Colon (tissue), 2 donors: ENCODE measurements at regions not wholly inside any gene's neighbourhood (a gene's known extent, or its start where the extent isn't known, plus 50 kb on each side); places are given as distances from the start of the nearest gene placed in this dataset.
"Not testable (repeated sequence)": the region's sequence is repeated elsewhere in the genome, so short reads cannot be mapped to it uniquely, and the experiment has no call there.

Source experiments
- FAIRE-seq: peaks from 2 replicates; lab custom pipeline; 2012; peaks lifted over from hg19 to GRCh38; lab: Jason Lieb, UNC
- donor health status: control.
- donor health status: control.

GRCh38 chr1:234862944-234863515 is 253.1 kb upstream of the IRF2BP2 start:
- no peak for FAIRE-seq

GRCh38 chr1:234862360-234862943 is 252.5 kb upstream of the IRF2BP2 start:
- no peak for FAIRE-seq

DNA sequence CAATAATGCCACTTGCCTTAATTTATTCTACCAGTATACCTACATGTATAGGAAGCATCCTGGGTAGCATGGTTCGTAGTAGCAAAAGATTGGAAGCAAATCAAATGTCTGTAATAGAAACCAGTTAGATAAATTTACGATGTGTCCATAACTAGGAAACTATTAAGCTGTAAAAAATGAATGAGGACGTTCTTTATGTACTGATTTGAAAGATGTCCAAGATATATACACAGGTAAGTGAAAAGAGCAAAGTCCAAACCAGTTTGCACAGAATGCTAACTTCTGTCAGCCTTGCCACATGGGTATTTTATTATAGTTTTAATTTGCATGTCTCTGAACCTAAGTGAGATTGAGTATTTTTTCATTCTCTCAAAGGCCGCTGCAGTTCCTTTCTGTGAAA is 251.8 kb upstream of the IRF2BP2 start:
- peak; percentile 43 for FAIRE-seq

DNA sequence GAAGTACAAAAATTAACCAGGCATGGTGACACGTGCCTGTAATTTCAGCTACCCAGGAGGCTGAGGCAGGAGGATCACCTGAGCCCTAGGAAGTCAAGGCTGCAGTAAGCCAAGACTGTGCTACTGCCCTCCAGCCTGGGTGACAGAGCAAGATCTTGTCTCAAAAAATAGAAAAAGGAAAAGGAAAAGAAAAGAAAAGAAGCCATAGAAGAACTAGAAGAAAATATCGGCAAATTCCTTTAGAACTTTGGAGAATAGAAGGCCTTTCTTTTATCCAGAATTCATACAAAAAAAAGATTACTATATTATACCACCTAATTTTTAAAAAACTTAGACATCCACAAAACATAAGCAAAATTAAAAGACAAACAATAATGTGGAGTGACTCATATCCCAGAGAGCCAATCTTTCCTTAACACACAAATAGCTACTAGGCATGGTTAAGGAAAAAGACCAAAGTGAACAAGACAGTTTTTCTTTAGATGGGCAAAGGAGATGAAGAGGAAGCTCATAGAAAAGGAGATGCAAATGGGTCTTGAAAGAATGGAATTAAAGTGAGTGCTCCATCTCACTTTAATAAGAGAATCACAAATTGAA is 251.1 kb upstream of the IRF2BP2 start:
- no peak for FAIRE-seq

GRCh38 chr1:234858722-234859121 is 248.7 kb upstream of the IRF2BP2 start:
- no peak for FAIRE-seq

GRCh38 chr1:234856845-234857245 is 246.9 kb upstream of the IRF2BP2 start:
- FAIRE-seq, result no peak

DNA sequence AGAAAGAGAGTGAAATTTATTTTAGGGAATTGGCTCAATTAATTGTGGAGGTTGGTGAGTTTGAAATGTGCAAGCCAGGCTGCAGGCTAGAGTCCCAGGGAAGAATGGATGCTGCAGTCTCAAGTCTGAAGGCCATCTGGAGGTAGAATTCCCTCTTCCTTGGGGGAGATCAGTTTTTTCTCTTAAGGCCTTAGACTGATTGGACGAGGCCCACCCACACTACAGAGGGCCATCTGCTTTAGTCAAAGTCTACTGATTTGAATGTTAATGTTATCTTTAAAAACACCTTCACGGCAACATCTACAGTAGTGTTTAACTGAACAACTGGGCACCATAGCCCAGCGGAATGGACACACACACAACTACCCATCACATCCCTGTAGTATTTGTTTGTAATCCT is 245.9 kb upstream of the IRF2BP2 start:
- no peak for FAIRE-seq

DNA sequence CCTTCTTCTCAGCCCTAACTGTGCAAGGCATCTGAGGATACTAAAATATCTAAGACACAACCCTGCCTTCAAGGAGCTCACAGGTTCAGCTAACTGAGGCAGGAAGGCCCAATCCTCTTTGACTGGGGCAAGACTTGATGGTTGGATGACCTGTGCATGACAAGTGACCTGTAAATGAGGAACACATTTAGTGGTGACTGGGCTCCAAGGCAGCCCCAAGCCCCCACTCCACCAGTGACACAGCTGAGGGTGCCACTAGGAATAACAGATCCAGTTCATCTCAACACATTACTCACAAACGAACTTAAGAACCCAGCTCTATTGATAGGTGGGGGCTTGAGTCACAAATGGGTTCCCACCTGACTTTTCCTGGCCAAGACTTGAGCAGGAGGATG is 244.7 kb upstream of the IRF2BP2 start:
- FAIRE-seq, result no peak

DNA sequence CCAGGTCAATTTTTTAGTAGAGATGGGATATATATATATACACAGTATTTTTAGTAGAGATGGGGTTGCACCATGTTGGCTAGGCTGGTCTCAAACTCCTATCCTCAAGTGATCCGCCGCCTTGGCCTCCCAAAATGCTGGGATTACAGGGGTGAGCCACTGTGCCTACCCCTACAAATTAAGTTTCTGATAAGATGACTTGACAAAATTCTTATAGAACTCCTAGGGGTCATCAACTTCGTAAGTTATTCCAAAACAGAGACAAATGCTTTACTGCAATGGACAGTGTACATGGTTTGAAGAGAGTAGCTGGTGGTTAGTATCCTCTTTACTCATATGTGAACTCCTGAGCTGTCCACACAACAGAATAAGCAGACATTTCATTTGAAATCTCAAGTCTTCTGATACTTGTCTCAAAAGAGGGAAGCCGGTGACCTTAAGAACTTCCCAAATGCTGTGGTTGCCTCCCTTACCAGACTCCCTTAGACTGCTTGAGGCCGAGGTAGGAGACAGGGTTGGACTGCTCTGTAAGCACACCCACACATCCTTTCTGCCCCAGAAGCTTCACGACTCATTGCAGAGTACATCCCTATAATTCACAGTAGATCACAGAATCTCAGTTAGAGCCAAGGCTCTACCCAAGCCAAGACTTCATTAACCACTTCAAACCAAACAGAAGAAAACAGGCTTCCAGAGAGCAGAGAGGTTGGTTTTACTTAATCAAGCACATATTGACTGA is 244.1 kb upstream of the IRF2BP2 start:
- no peak for FAIRE-seq

DNA sequence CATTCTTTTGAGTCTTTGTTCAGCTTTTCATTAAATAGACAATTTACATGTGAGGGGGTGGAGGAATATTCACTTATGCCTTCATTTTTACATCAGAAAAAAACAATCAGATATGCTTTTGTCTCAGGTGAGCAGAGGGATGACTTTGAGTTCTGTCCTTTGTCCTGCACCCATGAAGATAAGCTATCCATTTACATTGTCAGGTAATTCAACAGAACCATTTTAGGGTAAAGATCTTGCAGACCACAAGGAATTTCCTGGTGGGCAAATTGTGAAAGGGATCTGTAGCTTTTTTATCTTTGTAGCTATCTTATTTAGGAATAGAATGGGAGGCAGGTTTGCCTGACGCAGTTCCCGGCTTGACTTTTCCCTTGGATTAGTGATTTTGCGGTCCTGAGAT is 242.7 kb upstream of the IRF2BP2 start:
- FAIRE-seq, result no peak

GRCh38 chr1:234851450-234852438 is 241.8 kb upstream of the IRF2BP2 start:
- no peak for FAIRE-seq

GRCh38 chr1:234849832-234850231 is 239.9 kb upstream of the IRF2BP2 start:
- FAIRE-seq, result no peak

GRCh38 chr1:234848972-234849649 is 239.1 kb upstream of the IRF2BP2 start:
- no peak for FAIRE-seq

GRCh38 chr1:234846813-234847212 is 236.8 kb upstream of the IRF2BP2 start:
- not testable (repeated sequence) for FAIRE-seq

GRCh38 chr1:234845836-234846235 is 235.9 kb upstream of the IRF2BP2 start:
- FAIRE-seq, result no peak

DNA sequence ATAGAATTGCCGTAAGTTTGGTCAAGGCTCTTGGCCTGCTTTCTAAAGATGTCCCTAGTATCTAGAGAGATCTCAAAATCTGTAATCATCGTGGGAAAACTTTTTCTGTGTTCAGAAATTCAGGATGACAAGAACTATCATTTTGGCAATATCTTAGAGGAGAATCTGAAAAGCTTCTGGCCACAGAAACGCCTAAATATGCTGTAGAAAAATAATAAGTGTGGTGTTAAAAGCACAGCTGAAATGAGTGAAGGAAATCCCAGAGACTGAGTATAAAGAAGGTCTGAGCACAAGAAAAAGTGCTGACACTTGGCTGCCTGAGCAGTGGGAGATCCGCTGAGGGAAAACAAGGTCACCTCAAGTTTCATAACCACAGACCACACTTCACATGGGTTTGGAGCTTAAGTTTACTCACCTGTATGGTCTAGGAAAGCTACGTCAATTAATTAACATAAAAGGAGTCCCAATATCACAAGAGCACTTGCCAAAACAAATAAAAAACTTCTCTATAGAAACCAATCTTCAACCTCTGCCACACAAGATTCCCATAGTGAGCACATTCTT is 235.2 kb upstream of the IRF2BP2 start:
- no peak for FAIRE-seq

GRCh38 chr1:234844479-234845031 is 234.6 kb upstream of the IRF2BP2 start:
- no peak for FAIRE-seq

- no peak for FAIRE-seq
Observed at GRCh38 chr1:234843946-234844345, 234.0 kb upstream of the IRF2BP2 start.

DNA sequence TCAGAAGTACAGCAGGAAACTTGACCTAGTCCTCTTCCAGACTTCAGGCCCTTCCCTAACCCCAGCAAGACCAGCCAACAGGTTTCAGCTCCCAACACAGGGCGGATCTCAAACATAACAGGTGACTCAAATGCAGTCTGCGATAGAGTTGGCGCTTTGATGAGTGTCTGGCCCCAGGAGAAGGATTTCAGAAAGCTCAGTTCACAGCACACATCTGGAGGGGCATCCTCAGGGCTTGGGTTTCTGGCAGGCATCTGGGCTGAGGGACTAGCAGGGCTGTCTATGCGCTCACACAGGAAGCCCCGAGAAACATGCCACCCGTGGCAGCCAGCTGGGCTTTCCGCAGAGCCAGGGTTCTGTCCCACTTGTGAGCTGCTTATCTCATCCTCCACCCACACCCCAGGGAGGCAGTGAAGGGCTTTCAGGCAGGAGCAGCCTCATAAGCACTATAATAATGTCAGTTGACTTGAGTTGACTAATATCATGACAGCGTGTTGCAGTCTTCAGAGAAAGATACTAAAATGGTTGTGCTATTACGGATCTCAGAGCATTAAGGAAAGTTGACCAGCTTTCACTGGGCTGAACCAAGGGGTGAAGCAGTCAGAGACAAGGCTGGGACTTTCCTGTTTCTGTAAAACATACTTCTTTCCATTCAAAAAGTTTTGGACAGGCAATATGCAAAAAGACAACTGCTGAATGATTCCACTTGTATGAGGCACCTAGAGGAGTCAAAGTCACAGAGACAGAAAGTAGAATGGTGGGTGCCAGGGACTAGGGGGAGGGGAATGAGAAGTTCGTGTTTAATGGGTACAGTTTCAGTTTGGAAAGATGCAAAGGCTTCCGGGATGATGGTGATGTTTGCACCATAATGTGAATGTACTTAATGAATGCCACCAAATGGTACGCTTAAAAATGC is 233.0 kb upstream of the IRF2BP2 start:
- no peak for FAIRE-seq
